ENCODE measurements at regions not wholly inside any gene's neighbourhood (a gene's known extent, or its start where the extent isn't known, plus 50 kb on each side); places are given as distances from the start of the nearest gene placed in this dataset.

DNA sequence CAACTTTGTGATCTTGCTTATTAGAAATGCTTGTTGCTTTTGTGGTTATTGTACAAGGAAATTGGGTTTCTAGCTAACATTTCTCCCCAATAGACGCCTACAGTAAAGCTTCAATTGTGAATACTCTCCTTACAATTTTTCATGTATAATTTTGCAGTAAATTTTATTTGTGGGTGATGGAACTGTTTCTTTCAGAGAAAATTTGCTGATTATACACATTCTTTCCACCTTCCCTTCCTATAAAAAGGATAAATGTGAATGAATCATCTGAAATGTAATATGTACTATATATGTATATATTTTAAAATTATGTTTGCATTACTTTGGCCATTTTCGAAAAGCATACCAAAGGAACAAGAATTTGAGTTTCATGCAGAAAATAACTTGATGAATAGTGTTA lies 162.7 kb upstream of the CRBN start:
- TF ChIP-seq, protein P1, sequence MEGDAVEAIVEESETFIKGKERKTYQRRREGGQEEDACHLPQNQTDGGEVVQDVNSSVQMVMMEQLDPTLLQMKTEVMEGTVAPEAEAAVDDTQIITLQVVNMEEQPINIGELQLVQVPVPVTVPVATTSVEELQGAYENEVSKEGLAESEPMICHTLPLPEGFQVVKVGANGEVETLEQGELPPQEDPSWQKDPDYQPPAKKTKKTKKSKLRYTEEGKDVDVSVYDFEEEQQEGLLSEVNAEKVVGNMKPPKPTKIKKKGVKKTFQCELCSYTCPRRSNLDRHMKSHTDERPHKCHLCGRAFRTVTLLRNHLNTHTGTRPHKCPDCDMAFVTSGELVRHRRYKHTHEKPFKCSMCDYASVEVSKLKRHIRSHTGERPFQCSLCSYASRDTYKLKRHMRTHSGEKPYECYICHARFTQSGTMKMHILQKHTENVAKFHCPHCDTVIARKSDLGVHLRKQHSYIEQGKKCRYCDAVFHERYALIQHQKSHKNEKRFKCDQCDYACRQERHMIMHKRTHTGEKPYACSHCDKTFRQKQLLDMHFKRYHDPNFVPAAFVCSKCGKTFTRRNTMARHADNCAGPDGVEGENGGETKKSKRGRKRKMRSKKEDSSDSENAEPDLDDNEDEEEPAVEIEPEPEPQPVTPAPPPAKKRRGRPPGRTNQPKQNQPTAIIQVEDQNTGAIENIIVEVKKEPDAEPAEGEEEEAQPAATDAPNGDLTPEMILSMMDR (IDR thresholded peaks at IDR 0.05; ENCODE audit: insufficient read depth, low read depth, low read length): no peak
- TF ChIP-seq EZH2 (IDR thresholded peaks at IDR 0.05; ENCODE audit: insufficient read depth, low read length): no peak
